C4-2B (cell line): ENCODE measurements at regions not wholly inside any gene's neighbourhood (a gene's known extent, or its start where the extent isn't known, plus 50 kb on each side); places are given as distances from the start of the nearest gene placed in this dataset.

ENCODE experiments used
- CTCF ChIP-seq: fragments of 450-650 bp; conservative IDR thresholded peaks from 2 replicates; pipeline ENCODE4 v1.5.1; 2017; ENCODE audit warnings: mild to moderate bottlenecking
- ZFX ChIP-seq: fragments of 450-650 bp; IDR thresholded peaks from 2 replicates; pipeline ENCODE4 v1.6.1; 2017

- TF ChIP-seq CTCF (no peak), ZFX (no peak)
Measured at GRCh38 chr2:49798570-49798969, 644.3 kb upstream of the FSHR start.
